Prostate gland (tissue), 2 donors: ENCODE measurements at regions not wholly inside any gene's neighbourhood (a gene's known extent, or its start where the extent isn't known, plus 50 kb on each side); places are given as distances from the start of the nearest gene placed in this dataset.

Source experiments
- DNase-seq: peaks from one replicate; pipeline ENCODE4 v3.0.0-alpha.2; 2019; ENCODE audit warnings: low spot score
- H3K27ac ChIP-seq, 2 donors: fragments of 200-600 bp; sonication (generic); 2 replicates each; pipeline ENCODE4 v1.5.1; 2017 to 2019
- H3K27me3 ChIP-seq: fragments of 200-600 bp; sonication (generic); replicated peaks from 2 replicates; pipeline ENCODE4 v1.5.1; 2019; ENCODE audit not compliant: insufficient read depth
- H3K36me3 ChIP-seq, 2 donors: fragments of 200-600 bp; sonication (generic); 1 replicate in 1 of 2; 2 replicates in 1 of 2; pipeline versions ENCODE4 v1.5.1 to v1.8.1; 2017 to 2019
- H3K4me1 ChIP-seq: fragments of 200-600 bp; sonication (generic); replicated peaks from 2 replicates; pipeline ENCODE4 v1.5.1; 2019
- H3K4me3 ChIP-seq, 2 donors: fragments of 200-600 bp; sonication (generic); 2 replicates each; pipeline ENCODE4 v1.5.1; 2017 to 2019
- H3K9me3 ChIP-seq: fragments of 200-600 bp; sonication (generic); 2 replicates; pipeline ENCODE4 v1.5.1; 2017
- POLR2A ChIP-seq: fragments of 450-650 bp; IDR thresholded peaks from one replicate; pipeline ENCODE4 v1.6.1; 2016; ENCODE audit warnings: antibody characterized with exemption, mild to moderate bottlenecking
- POLR2AphosphoS5 ChIP-seq: sonication (generic); formaldehyde crosslinking; IDR thresholded peaks from one replicate; pipeline ENCODE4 v1.6.1; 2017; ENCODE audit warnings: antibody characterized with exemption
- WGBS: methylation state at CpG from one replicate; pipeline ENCODE4 v1.1.5; 2018; 5-methylcytosine and 5-hydroxymethylcytosine counted together
- intact Hi-C: fragments of 100-400 bp; cut with DNase I; formaldehyde crosslinking; loops from one replicate; pipeline ENCODE4 v1.14.2; 2022
- TF ChIP-seq, protein P1 (sequence below), 4 experiments: fragments of 200-600 bp in 2 of 4; fragments of 450-650 bp in 2 of 4; sonication (generic) in 2 of 4; IDR thresholded peaks; 1 replicate in 3 of 4; 2 replicates in 1 of 4; pipeline ENCODE4 v1.5.1; 2016 to 2019; ENCODE audit warnings: antibody characterized with exemption in 4 of 4, mild to moderate bottlenecking in 2 of 4, moderate library complexity in 2 of 4

DNA sequence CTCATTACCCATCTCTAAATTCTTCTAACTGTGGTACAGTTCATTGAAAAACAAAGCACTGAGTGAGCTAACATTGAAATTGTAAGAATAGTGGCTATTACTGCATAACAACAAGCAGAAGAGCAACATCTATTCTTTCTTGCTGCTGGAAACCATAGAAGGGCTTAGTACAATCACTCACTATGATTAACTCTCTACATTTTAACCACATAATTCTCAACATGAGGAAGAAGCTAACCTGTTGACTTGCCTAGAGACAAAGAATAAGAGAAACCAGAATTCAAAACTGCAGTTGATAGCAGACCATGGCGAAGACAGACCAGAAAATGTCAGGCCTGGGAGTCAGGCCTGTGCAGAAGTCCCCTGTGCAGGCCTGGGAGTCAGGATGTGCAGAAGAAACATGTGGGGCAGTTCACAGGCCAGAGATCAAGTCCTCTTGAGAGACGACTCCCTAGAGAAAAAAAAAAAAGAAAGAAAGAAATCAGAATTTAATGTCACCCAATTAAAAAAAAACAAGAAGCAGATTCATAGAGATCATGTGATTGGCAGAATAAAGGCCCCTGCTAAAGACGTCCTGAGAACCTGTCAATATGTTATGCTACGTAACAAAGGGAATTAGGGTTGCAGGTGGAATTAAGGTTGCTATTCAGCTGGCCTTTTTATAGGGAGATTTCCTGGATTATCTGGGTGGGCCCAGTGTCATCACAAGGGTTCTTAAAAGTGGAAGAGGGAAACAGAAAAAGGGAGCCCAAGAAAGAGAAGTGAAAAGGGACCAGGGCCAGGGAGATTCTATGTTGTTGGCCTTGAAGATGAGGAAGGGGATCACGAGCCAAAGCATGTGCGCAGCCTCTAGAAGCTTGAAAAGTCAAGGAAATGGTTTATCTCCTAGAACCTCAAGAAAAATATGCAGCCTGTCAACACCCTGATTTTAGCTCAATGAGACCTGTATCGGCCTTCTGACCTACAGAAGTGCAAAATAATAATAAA is 94.9 kb downstream of the MRPL39 start:
- intact Hi-C loops: no loop called here
- WGBS: 85% methylated on average over 7 of the region's 7 CpGs

DNA sequence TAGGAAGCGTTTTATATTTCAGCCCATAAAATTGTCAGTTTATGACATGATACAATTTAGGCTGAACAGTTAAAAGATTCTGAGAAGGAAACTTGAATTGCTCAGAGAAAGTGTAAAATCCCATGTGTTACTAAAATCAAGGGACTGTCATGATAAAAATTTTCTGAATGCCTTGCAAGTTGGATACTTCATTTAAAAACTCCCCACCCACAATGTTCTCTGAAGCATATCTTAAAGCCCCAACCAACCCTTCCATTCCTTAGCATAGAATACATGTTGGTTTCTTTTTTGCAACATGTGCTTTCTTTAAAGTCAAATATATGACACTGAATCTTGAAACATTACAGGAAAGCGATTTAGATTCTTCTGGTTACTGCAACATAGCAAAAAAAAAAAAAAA is 97.4 kb downstream of the MRPL39 start:
- intact Hi-C loops: no loop called here
- 32% methylated on average over 2 of the region's 2 CpGs for WGBS
- H3K4me1 ChIP-seq: no peaks in the 10 kb centered on the region
- H3K27me3 ChIP-seq: no peaks in the 10 kb centered on the region
- no peak for TF ChIP-seq POLR2AphosphoS5
- TF ChIP-seq, protein P1, sequence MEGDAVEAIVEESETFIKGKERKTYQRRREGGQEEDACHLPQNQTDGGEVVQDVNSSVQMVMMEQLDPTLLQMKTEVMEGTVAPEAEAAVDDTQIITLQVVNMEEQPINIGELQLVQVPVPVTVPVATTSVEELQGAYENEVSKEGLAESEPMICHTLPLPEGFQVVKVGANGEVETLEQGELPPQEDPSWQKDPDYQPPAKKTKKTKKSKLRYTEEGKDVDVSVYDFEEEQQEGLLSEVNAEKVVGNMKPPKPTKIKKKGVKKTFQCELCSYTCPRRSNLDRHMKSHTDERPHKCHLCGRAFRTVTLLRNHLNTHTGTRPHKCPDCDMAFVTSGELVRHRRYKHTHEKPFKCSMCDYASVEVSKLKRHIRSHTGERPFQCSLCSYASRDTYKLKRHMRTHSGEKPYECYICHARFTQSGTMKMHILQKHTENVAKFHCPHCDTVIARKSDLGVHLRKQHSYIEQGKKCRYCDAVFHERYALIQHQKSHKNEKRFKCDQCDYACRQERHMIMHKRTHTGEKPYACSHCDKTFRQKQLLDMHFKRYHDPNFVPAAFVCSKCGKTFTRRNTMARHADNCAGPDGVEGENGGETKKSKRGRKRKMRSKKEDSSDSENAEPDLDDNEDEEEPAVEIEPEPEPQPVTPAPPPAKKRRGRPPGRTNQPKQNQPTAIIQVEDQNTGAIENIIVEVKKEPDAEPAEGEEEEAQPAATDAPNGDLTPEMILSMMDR (IDR thresholded peaks at IDR 0.05): no peak
- TF ChIP-seq POLR2A: no peak
- no peak overlapping the region for H3K4me3 ChIP-seq
- no peak for DNase-seq
- no peaks in the 10 kb centered on the region for H3K9me3 ChIP-seq
- H3K36me3 ChIP-seq: no peaks in the 10 kb centered on the region
- H3K27ac ChIP-seq: no peak overlapping the region

More for the DNA sequence above, 94.9 kb downstream of the MRPL39 start:
- H3K27me3 ChIP-seq: no peaks in the 10 kb centered on the region
- no peaks in the 10 kb centered on the region for H3K9me3 ChIP-seq
- no peak for DNase-seq
- no peak overlapping the region for H3K4me3 ChIP-seq
- TF ChIP-seq, protein P1 (IDR thresholded peaks at IDR 0.05): no peak
- TF ChIP-seq POLR2AphosphoS5: no peak
- no peak for TF ChIP-seq POLR2A
- H3K4me1 ChIP-seq: no peaks in the 10 kb centered on the region
- no peak overlapping the region for H3K27ac ChIP-seq
- no peaks in the 10 kb centered on the region for H3K36me3 ChIP-seq

DNA sequence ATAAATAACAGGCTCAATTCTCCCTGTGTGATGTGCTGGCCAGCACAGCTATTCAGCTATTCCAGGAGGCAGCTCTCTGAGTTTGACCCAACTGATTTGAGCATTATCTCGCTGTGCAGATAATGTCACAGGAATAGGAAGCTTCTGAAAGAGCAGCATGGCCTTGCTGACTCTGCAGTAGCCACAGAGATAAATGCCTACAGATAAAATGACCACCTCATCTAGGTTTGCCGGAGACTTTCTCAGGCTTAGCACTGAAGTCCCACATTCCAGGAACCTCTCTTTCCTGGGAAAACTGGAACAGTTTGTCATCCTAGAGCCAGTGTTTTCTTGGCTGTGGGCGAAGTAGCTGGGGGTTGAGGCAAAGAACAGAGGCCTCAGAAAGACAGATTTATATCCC is 98.9 kb downstream of the MRPL39 start:
- H3K27me3 ChIP-seq: no peaks in the 10 kb centered on the region
- H3K4me1 ChIP-seq: no peaks in the 10 kb centered on the region
- intact Hi-C loops: no loop called here
- H3K27ac ChIP-seq: no peak overlapping the region
- no peak overlapping the region for H3K4me3 ChIP-seq
- no peaks in the 10 kb centered on the region for H3K36me3 ChIP-seq
- no peak for DNase-seq
- WGBS: 75% methylated on average over 3 of the region's 3 CpGs
- no peak for TF ChIP-seq POLR2AphosphoS5
- TF ChIP-seq POLR2A: no peak
- TF ChIP-seq, protein P1 (IDR thresholded peaks at IDR 0.05): no peak
- no peaks in the 10 kb centered on the region for H3K9me3 ChIP-seq

DNA sequence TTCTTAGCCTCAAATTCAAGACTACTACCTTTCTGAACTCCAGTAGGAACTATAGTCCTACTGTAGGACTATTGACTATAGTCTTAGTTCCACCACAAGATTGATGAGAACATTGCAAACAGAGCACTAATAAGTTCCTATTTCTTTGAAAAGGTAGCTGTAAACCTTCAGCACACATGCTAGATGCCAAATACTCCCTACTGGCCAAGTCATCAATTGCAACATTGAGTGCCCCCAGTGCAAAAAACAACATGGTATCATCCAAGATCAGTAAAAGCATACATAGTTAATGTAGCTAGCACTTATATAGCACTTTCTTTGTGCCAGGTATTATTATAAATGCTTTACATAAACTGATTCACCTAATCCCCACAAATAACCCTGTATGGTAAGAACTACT is 99.8 kb downstream of the MRPL39 start:
- intact Hi-C loops: no loop called here
- H3K4me3 ChIP-seq: no peak overlapping the region
- no peaks in the 10 kb centered on the region for H3K4me1 ChIP-seq
- H3K27ac ChIP-seq: no peak overlapping the region
- no peaks in the 10 kb centered on the region for H3K27me3 ChIP-seq
- no peaks in the 10 kb centered on the region for H3K9me3 ChIP-seq
- no peak for TF ChIP-seq POLR2A
- TF ChIP-seq, protein P1 (IDR thresholded peaks at IDR 0.05): no peak
- no peak for TF ChIP-seq POLR2AphosphoS5
- H3K36me3 ChIP-seq: no peaks in the 10 kb centered on the region
- DNase-seq: no peak

DNA sequence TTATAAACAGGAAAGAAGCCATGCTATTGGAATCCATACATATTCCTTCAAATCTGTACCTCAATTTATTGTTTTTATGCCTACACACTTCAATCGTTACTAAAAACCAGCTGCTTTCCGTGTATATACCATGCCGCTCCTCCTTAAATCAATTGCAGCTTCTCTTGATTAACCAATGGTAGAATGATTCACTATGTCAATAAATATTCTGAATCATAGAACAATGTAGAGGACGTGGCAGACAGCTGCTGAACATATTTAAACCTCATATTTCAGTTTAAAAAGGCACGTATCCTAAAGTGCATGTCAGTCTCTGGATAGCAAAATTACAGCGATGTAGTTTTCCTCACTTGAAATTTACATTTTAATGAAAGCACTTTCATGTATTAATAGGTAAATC is 100.4 kb downstream of the MRPL39 start:
- 72% methylated on average over 6 of the region's 6 CpGs for WGBS

More for the DNA sequence above, 100.4 kb downstream of the MRPL39 start:
- DNase-seq: no peak
- Histone ChIP-seq H3K36me3 (no peaks in the 10 kb centered on the region), H3K4me3 (no peak overlapping the region), H3K9me3 (no peaks in the 10 kb centered on the region), H3K27me3 (no peaks in the 10 kb centered on the region), H3K27ac (no peak overlapping the region), H3K4me1 (no peaks in the 10 kb centered on the region)
- TF ChIP-seq, protein P1 (IDR thresholded peaks at IDR 0.05): no peak
- TF ChIP-seq POLR2A (no peak), POLR2AphosphoS5 (no peak)
- intact Hi-C loops: no loop called here
